GM12878 (cell line): ENCODE measurements at regions not wholly inside any gene's neighbourhood (a gene's known extent, or its start where the extent isn't known, plus 50 kb on each side); places are given as distances from the start of the nearest gene placed in this dataset.

Experiments used
- ATAC-seq: fragments of 200-7000 bp; cut with Tn5 transposase; 3 replicates; pipeline ENCODE4 v1.9.1; 2020; ENCODE audit warnings: mild to moderate bottlenecking, moderate library complexity
- BruUV-seq: library from RNA; stranded (reverse); fragments of 400-500 nt; replicated peaks from 2 replicates; lab custom pipeline; 2021; lab: Mats Ljungman, UMichigan
- CTCF ChIA-PET: fragments of 300-600 bp; sonication (Branson Sonifier 250); formaldehyde crosslinking; extraction: SDS; loops from one replicate; lab custom pipeline; 2021; ENCODE audit warnings: inconsistent platforms; lab: Yijun Ruan, JAX
- POLR2A ChIA-PET: fragments of 350-600 bp; formaldehyde crosslinking; extraction: SDS; loops from one replicate; lab custom pipeline; 2021; ENCODE audit warnings: inconsistent platforms; lab: Charles Lee
- RAD21 ChIA-PET: fragments of 300-600 bp; sonication (Branson Sonifier 250); formaldehyde crosslinking; loops from one replicate; lab custom pipeline; 2023; ENCODE audit warnings: antibody characterized with exemption; ENCODE audit not compliant: unreplicated experiment; lab: Charles Lee
- SMC1A ChIA-PET: fragments of 300-600 bp; sonication (Branson Sonifier 250); formaldehyde crosslinking; loops from one replicate; lab custom pipeline; 2023; ENCODE audit not compliant: unreplicated experiment, uncharacterized antibody; lab: Charles Lee
- DNase-seq: peaks from one replicate; pipeline ENCODE4 v3.0.0-alpha.2; 2011; ENCODE audit warnings: low read depth, low spot score
- FAIRE-seq: peaks from 3 replicates; lab custom pipeline; 2011; peaks lifted over from hg19 to GRCh38; lab: Jason Lieb, UNC
- H2AFZ ChIP-seq: 2 replicates; pipeline ENCODE4 v1.6.0; 2011; ENCODE audit warnings: low read depth, low read length, control low read depth; ENCODE audit not compliant: control insufficient read depth
- H3K27ac ChIP-seq: 2 replicates; pipeline ENCODE4 v1.5.1; 2011; ENCODE audit warnings: control low read depth; ENCODE audit not compliant: control insufficient read depth, insufficient read depth
- H3K27me3 ChIP-seq, 2 experiments: replicated peaks in 1 of 2; 2 replicates each; pipeline versions ENCODE4 v1.6.0 to v1.6.1; 2011; ENCODE audit warnings: low read length in 1 of 2; ENCODE audit not compliant: control insufficient read depth in 2 of 2, insufficient read depth in 2 of 2
- H3K36me3 ChIP-seq, 2 experiments: 2 replicates each; pipeline ENCODE4 v1.5.1; 2011; ENCODE audit warnings: low read length in 1 of 2; ENCODE audit not compliant: control insufficient read depth in 2 of 2, insufficient read depth in 2 of 2
- H3K4me1 ChIP-seq: 2 replicates; pipeline ENCODE4 v1.6.1; 2011; ENCODE audit warnings: mild to moderate bottlenecking, low read length, moderate library complexity, mixed read lengths; ENCODE audit not compliant: control insufficient read depth, insufficient read depth
- H3K4me2 ChIP-seq: 2 replicates; pipeline ENCODE4 v1.6.0; 2011; ENCODE audit warnings: control low read depth; ENCODE audit not compliant: control insufficient read depth, insufficient read depth
- H3K4me3 ChIP-seq: fragments of 200-600 bp; sonication (generic); 2 replicates; pipeline ENCODE4 v1.5.1; 2016
- H3K79me2 ChIP-seq: 2 replicates; pipeline ENCODE4 v1.6.0; 2011; ENCODE audit warnings: low read length; ENCODE audit not compliant: control insufficient read depth, insufficient read depth
- H3K9ac ChIP-seq: 2 replicates; pipeline ENCODE4 v1.8.0; 2011; ENCODE audit warnings: low read length, control low read depth, mixed read lengths; ENCODE audit not compliant: control insufficient read depth, insufficient read depth
- H3K9me3 ChIP-seq: replicated peaks from 3 replicates; pipeline ENCODE4 v1.5.1; 2011; ENCODE audit warnings: mild to moderate bottlenecking, low read length; ENCODE audit not compliant: control insufficient read depth, insufficient read depth
- H4K20me1 ChIP-seq: 2 replicates; pipeline ENCODE4 v1.6.0; 2011; ENCODE audit not compliant: control insufficient read depth, insufficient read depth
- CREM ChIP-seq: IDR thresholded peaks from 2 replicates; pipeline ENCODE4 v1.6.1; 2014; ENCODE audit warnings: antibody characterized with exemption, low read depth
- DPF2 ChIP-seq: fragments of 450-650 bp; IDR thresholded peaks from 2 replicates; pipeline ENCODE4 v1.6.1; 2017; ENCODE audit warnings: mild to moderate bottlenecking
- EP300 ChIP-seq, 2 experiments: fragments of 150-350 bp in 1 of 2; IDR thresholded peaks; 2 replicates each; pipeline ENCODE4 v1.6.1; 2011 to 2012; ENCODE audit warnings: low read depth in 2 of 2, low read length in 2 of 2, borderline replicate concordance in 1 of 2, improper control_type of control experiment in 1 of 2, inconsistent platforms in 1 of 2; ENCODE audit not compliant: control insufficient read depth in 1 of 2
- FOXK2 ChIP-seq: fragments of 450-650 bp; IDR thresholded peaks from 2 replicates; pipeline ENCODE4 v1.6.1; 2017; ENCODE audit warnings: mild to moderate bottlenecking, moderate library complexity
- GATAD2B ChIP-seq: fragments of 450-650 bp; conservative IDR thresholded peaks from 2 replicates; pipeline ENCODE4 v1.6.1; 2017; ENCODE audit warnings: low read depth, mild to moderate bottlenecking, moderate library complexity
- IRF5 ChIP-seq: fragments of 450-650 bp; IDR thresholded peaks from 2 replicates; pipeline ENCODE4 v1.6.1; 2017; ENCODE audit warnings: borderline replicate concordance
- JUNB ChIP-seq: IDR thresholded peaks from 2 replicates; pipeline ENCODE4 v1.6.1; 2016; ENCODE audit warnings: antibody characterized with exemption, mild to moderate bottlenecking
- MEF2B ChIP-seq: fragments of 450-650 bp; IDR thresholded peaks from 2 replicates; pipeline ENCODE4 v1.6.1; 2018; ENCODE audit warnings: mild to moderate bottlenecking, moderate library complexity; ENCODE audit not compliant: partially characterized antibody, poor library complexity, severe bottlenecking
- MTA3 ChIP-seq: IDR thresholded peaks from 2 replicates; pipeline ENCODE4 v1.6.1; 2012; ENCODE audit warnings: low read length, inconsistent platforms, borderline replicate concordance
- NR2C2 ChIP-seq: IDR thresholded peaks from 2 replicates; pipeline ENCODE4 v1.6.1; 2011; ENCODE audit warnings: borderline replicate concordance, low read depth; ENCODE audit not compliant: control insufficient read depth, insufficient read length
- NR2F1 ChIP-seq: fragments of 450-650 bp; conservative IDR thresholded peaks from 2 replicates; pipeline ENCODE4 v1.6.1; 2017; ENCODE audit warnings: mild to moderate bottlenecking
- POLR2A ChIP-seq: IDR thresholded peaks from 2 replicates; pipeline ENCODE4 v1.6.1; 2011; ENCODE audit warnings: low read depth, mild to moderate bottlenecking, low read length
- SPI1 ChIP-seq: IDR thresholded peaks from 2 replicates; pipeline ENCODE4 v1.6.1; 2011; ENCODE audit warnings: low read depth, mild to moderate bottlenecking, low read length, moderate library complexity, borderline replicate concordance; ENCODE audit not compliant: insufficient read depth
- SREBF1 ChIP-seq: IDR thresholded peaks from 2 replicates; pipeline ENCODE4 v1.6.1; 2012; ENCODE audit warnings: mild to moderate bottlenecking, low read length
- STAT1 ChIP-seq: fragments of 450-650 bp; conservative IDR thresholded peaks from 2 replicates; pipeline ENCODE4 v1.6.1; 2014; ENCODE audit warnings: antibody characterized with exemption, mild to moderate bottlenecking
- SUPT20H ChIP-seq: IDR thresholded peaks from 2 replicates; pipeline ENCODE4 v1.6.1; 2011; ENCODE audit warnings: low read depth, mild to moderate bottlenecking, low read length, moderate library complexity, borderline replicate concordance; ENCODE audit not compliant: control insufficient read depth
- TCF7 ChIP-seq: IDR thresholded peaks from 2 replicates; pipeline ENCODE4 v1.6.1; 2014; ENCODE audit warnings: antibody characterized with exemption, borderline replicate concordance
- WGBS: methylation state at CpG from one replicate; pipeline ENCODE4 v1.1.6; 2016; ENCODE audit warnings: low lambda C conversion rate; ENCODE audit not compliant: insufficient replicate concordance, insufficient coverage; ENCODE audit errors: missing lambda C conversion rate; 5-methylcytosine and 5-hydroxymethylcytosine counted together
- in situ Hi-C: fragments of 300-500 bp; cut with MboI; formaldehyde crosslinking; loops from 9 replicates; pipeline ENCODE4 v1.14.3; 2018; ENCODE audit warnings: mixed read lengths
- intact Hi-C: fragments of 100-400 bp; cut with micrococcal nuclease; formaldehyde crosslinking; loops from one replicate; pipeline ENCODE4 v1.14.2; 2022; ENCODE audit not compliant: unreplicated experiment
- TF ChIP-seq, protein P1 (sequence below), 3 experiments: IDR thresholded peaks in 2 of 3; conservative IDR thresholded peaks in 1 of 3; 2 replicates each; pipeline ENCODE4 v1.5.1; 2011; ENCODE audit warnings: low read depth in 3 of 3, low read length in 3 of 3, mild to moderate bottlenecking in 3 of 3, control low read depth in 2 of 3, moderate library complexity in 2 of 3, inconsistent platforms in 1 of 3, mixed read lengths in 1 of 3; ENCODE audit not compliant: control insufficient read depth in 2 of 3, insufficient read depth in 1 of 3; ENCODE audit errors: extremely low read depth in 1 of 3

DNA sequence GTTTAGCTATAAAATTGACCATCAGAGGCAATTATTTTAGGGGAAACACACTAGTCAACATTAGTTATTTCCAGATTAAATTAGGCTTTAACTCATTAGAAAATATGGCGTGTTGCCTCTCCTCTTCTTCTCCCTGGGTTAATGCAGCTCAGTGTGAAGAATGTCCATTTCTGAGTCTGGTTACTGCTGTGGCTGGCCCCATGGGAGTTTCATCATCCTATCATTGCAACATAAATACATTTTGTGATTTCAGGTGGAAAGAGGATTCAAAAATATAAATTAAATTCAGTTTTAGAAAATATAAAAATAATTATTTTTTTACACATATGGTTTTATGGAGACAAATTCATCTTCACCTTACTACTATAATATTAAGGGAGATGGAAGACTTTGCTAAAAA is 288.5 kb upstream of the ARSJ start:
- 0% methylated on average over 1 of the region's 1 CpG for WGBS
- TF ChIP-seq DPF2 (no peak), SREBF1 (no peak)
- POLR2A ChIA-PET = no interaction called here
- H4K20me1 ChIP-seq = no peaks in the 10 kb centered on the region
- no peak overlapping the region for H3K4me3 ChIP-seq
- SMC1A ChIA-PET = no interaction called here
- no peaks in the 10 kb centered on the region for H3K4me1 ChIP-seq
- H3K4me2 ChIP-seq = no peak overlapping the region
- DNase-seq (no peak), ATAC-seq (no peak), FAIRE-seq (no peak)
- CTCF ChIA-PET = interaction anchor here (0.7 kb wide), 1 partner anchor 301 kb away, joined by 3 read pairs; no protein-coding TSS in a partner anchor
- no TSS peak for BruUV-seq
- RAD21 ChIA-PET = no interaction called here
- H3K9me3 ChIP-seq = no peaks in the 10 kb centered on the region
- H3K27me3 ChIP-seq = no peaks in the 10 kb centered on the region; a peak in 1 of 4 replicates
- no peak overlapping the region for H3K9ac ChIP-seq
- no peak overlapping the region for H2AFZ ChIP-seq
- in situ Hi-C loops = no loop called here
- intact Hi-C loops = no loop called here
- H3K79me2 ChIP-seq = no peaks in the 10 kb centered on the region
- no peaks in the 10 kb centered on the region for H3K36me3 ChIP-seq
- H3K27ac ChIP-seq = no peak overlapping the region

DNA sequence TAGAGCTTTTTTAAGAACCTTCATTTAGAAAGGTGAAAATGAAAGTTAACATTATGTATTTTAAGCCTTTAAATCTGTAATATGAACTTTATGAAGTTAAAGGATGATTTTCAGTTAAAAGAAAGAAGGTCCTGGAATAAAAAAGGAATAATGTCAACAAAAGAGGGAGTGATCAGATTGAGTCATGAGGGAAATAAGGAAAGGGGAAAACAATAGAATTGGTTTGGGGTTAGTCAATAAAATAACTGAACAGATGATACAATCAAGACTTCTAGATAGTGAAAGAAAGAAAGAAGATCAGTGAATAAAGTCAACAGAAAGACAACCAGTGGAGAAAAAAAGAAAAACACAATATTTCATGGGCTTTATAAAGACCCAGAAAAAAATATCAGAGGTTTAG is 291.6 kb upstream of the ARSJ start:
- no peak overlapping the region for H3K27ac ChIP-seq
- no peak overlapping the region for H2AFZ ChIP-seq
- DNase-seq = no peak
- no peak overlapping the region for H3K9ac ChIP-seq
- H3K9me3 ChIP-seq = no peaks in the 10 kb centered on the region
- H3K27me3 ChIP-seq = no peaks in the 10 kb centered on the region; a peak in 1 of 4 replicates
- BruUV-seq = no TSS peak
- no peak for FAIRE-seq
- intact Hi-C loops (no loop called here), in situ Hi-C loops (no loop called here)
- no peak overlapping the region for H3K4me2 ChIP-seq
- ChIA-PET POLR2A (no interaction called here), SMC1A (interaction anchor here (1.2 kb wide), 1 partner anchor 14 kb away, joined by 3 read pairs; no protein-coding TSS in a partner anchor), RAD21 (no interaction called here), CTCF (no interaction called here)
- H3K4me3 ChIP-seq = no peak overlapping the region
- no peaks in the 10 kb centered on the region for H3K36me3 ChIP-seq
- no peaks in the 10 kb centered on the region for H4K20me1 ChIP-seq
- no peaks in the 10 kb centered on the region for H3K4me1 ChIP-seq
- ATAC-seq = no peak
- no peaks in the 10 kb centered on the region for H3K79me2 ChIP-seq
- TF ChIP-seq SPI1 (no peak), MTA3 (no peak), POLR2A (no peak), SUPT20H (no peak), GATAD2B (no peak), IRF5 (no peak), CREM (no peak), STAT1 (no peak), EP300 (IDR thresholded peaks at IDR 0.05; ENCODE audit: borderline replicate concordance in 1 of 2, control insufficient read depth in 1 of 2, low read depth in 2 of 2, low read length in 2 of 2) (no peak), NR2F1 (no peak), FOXK2 (no peak), MEF2B (no peak), TCF7 (no peak), NR2C2 (no peak), JUNB (no peak)
- TF ChIP-seq, protein P1, sequence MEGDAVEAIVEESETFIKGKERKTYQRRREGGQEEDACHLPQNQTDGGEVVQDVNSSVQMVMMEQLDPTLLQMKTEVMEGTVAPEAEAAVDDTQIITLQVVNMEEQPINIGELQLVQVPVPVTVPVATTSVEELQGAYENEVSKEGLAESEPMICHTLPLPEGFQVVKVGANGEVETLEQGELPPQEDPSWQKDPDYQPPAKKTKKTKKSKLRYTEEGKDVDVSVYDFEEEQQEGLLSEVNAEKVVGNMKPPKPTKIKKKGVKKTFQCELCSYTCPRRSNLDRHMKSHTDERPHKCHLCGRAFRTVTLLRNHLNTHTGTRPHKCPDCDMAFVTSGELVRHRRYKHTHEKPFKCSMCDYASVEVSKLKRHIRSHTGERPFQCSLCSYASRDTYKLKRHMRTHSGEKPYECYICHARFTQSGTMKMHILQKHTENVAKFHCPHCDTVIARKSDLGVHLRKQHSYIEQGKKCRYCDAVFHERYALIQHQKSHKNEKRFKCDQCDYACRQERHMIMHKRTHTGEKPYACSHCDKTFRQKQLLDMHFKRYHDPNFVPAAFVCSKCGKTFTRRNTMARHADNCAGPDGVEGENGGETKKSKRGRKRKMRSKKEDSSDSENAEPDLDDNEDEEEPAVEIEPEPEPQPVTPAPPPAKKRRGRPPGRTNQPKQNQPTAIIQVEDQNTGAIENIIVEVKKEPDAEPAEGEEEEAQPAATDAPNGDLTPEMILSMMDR (IDR thresholded peaks at IDR 0.05 in 2 of 3, conservative IDR thresholded peaks at IDR 0.05 in 1 of 3; ENCODE audit: control insufficient read depth in 2 of 3, extremely low read depth in 1 of 3, insufficient read depth in 1 of 3, low read depth in 3 of 3, low read length in 3 of 3) = no peak
